IMR-90 (cell line): ENCODE measurements at regions not wholly inside any gene's neighbourhood (a gene's known extent, or its start where the extent isn't known, plus 50 kb on each side); places are given as distances from the start of the nearest gene placed in this dataset.

Source experiments
- ATAC-seq: fragments of 200-7000 bp; cut with Tn5 transposase; 2 replicates; pipeline ENCODE4 v1.9.1; 2020; ENCODE audit warnings: low read depth, mild to moderate bottlenecking, moderate library complexity
- BruUV-seq: library from RNA; stranded (reverse); fragments of 400-500 nt; replicated peaks from 2 replicates; lab custom pipeline; 2021; lab: Mats Ljungman, UMichigan
- CTCF ChIA-PET: fragments of 300-600 bp; formaldehyde crosslinking; extraction: SDS; loops from one replicate; lab custom pipeline; 2021; ENCODE audit warnings: antibody characterized with exemption; lab: Yijun Ruan, JAX
- POLR2A ChIA-PET: fragments of 300-600 bp; sonication (Branson Sonifier 250); formaldehyde crosslinking; loops from one replicate; lab custom pipeline; 2022; ENCODE audit warnings: antibody characterized with exemption; ENCODE audit not compliant: unreplicated experiment; lab: Charles Lee
- DNase-seq: peaks from one replicate; pipeline ENCODE4 v3.0.0; 2013
- H2AFZ ChIP-seq: replicated peaks from 2 replicates; pipeline ENCODE3; 2013; ENCODE audit warnings: low read length, mild to moderate bottlenecking; ENCODE audit not compliant: poor library complexity
- H2AK5ac ChIP-seq: 2 replicates; pipeline ENCODE4 v1.6.1; 2013; ENCODE audit warnings: low read depth, low read length, inconsistent platforms
- H2AK9ac ChIP-seq: replicated peaks from 2 replicates; pipeline ENCODE3; 2013; ENCODE audit warnings: mild to moderate bottlenecking, low read depth, low read length, moderate library complexity; ENCODE audit not compliant: poor library complexity
- H2BK120ac ChIP-seq: 2 replicates; pipeline ENCODE4 v1.6.1; 2013; ENCODE audit warnings: low read depth, low read length, inconsistent platforms
- H2BK15ac ChIP-seq: 3 replicates; pipeline ENCODE4 v1.6.1; 2013; ENCODE audit warnings: low read depth, low read length, inconsistent platforms
- H2BK20ac ChIP-seq: 2 replicates; pipeline ENCODE4 v1.6.1; 2013; ENCODE audit warnings: low read depth, mild to moderate bottlenecking, inconsistent platforms, low read length, moderate library complexity
- H2BK5ac ChIP-seq: 2 replicates; pipeline ENCODE4 v1.6.1; 2013; ENCODE audit warnings: mild to moderate bottlenecking, low read depth, low read length, inconsistent platforms; ENCODE audit not compliant: poor library complexity, severe bottlenecking
- H3K14ac ChIP-seq: replicated peaks from 2 replicates; pipeline ENCODE4 v1.6.1; 2013; ENCODE audit warnings: low read depth, low read length, inconsistent platforms
- H3K18ac ChIP-seq: 2 replicates; pipeline ENCODE4 v1.6.1; 2013; ENCODE audit warnings: low read depth, low read length, control low read depth
- H3K23ac ChIP-seq: 2 replicates; pipeline ENCODE4 v1.6.1; 2013; ENCODE audit warnings: low read depth, low read length, inconsistent platforms
- H3K27ac ChIP-seq: 2 replicates; pipeline ENCODE4 v1.5.1; 2013; ENCODE audit warnings: mild to moderate bottlenecking, control low read depth, low read length; ENCODE audit not compliant: insufficient read depth
- H3K27me3 ChIP-seq: 2 replicates; pipeline ENCODE4 v1.6.1; 2013; ENCODE audit warnings: low read length; ENCODE audit not compliant: control insufficient read depth, insufficient read depth
- H3K36me3 ChIP-seq: 2 replicates; pipeline ENCODE4 v1.6.1; 2013; ENCODE audit warnings: low read length, mixed read lengths; ENCODE audit not compliant: control insufficient read depth, insufficient read depth
- H3K4ac ChIP-seq: 2 replicates; pipeline ENCODE4 v1.6.1; 2013; ENCODE audit warnings: low read depth, low read length, inconsistent platforms
- H3K4me1 ChIP-seq: 2 replicates; pipeline ENCODE4 v1.6.1; 2013; ENCODE audit warnings: low read length, mixed read lengths; ENCODE audit not compliant: control insufficient read depth, insufficient read depth
- H3K4me2 ChIP-seq: 2 replicates; pipeline ENCODE4 v1.6.1; 2013; ENCODE audit warnings: low read depth, mild to moderate bottlenecking, control low read depth, low read length, moderate library complexity
- H3K4me3 ChIP-seq: 2 replicates; pipeline ENCODE4 v1.5.1; 2013; ENCODE audit warnings: low read depth, mild to moderate bottlenecking, control low read depth, low read length, moderate library complexity; ENCODE audit not compliant: insufficient read depth
- H3K56ac ChIP-seq: 2 replicates; pipeline ENCODE4 v1.6.1; 2013; ENCODE audit warnings: low read length, inconsistent platforms; ENCODE audit not compliant: insufficient read depth; ENCODE audit errors: extremely low read depth
- H3K79me1 ChIP-seq, 2 experiments: 2 replicates each; pipeline ENCODE4 v1.6.1; 2013; ENCODE audit warnings: low read length in 2 of 2, inconsistent platforms in 1 of 2, low read depth in 1 of 2
- H3K9ac ChIP-seq: 2 replicates; pipeline ENCODE4 v1.6.1; 2013; ENCODE audit warnings: low read depth, low read length, control low read depth
- H3K9me1 ChIP-seq: 2 replicates; pipeline ENCODE4 v1.6.1; 2013; ENCODE audit warnings: low read length, inconsistent platforms; ENCODE audit not compliant: insufficient read depth
- H3K9me3 ChIP-seq: 2 replicates; pipeline ENCODE4 v1.6.1; 2013; ENCODE audit warnings: low read length; ENCODE audit not compliant: control insufficient read depth, insufficient read depth
- H4K20me1 ChIP-seq: 2 replicates; pipeline ENCODE4 v1.6.1; 2013; ENCODE audit warnings: low read length, inconsistent platforms; ENCODE audit not compliant: insufficient read depth
- H4K5ac ChIP-seq: 2 replicates; pipeline ENCODE4 v1.6.1; 2013; ENCODE audit warnings: mild to moderate bottlenecking, low read depth, low read length, control low read depth
- H4K8ac ChIP-seq, 2 experiments: 2 replicates each; pipeline ENCODE4 v1.6.1; 2013; ENCODE audit warnings: low read depth in 2 of 2, low read length in 2 of 2, control low read depth in 1 of 2, inconsistent platforms in 1 of 2
- H4K91ac ChIP-seq: 2 replicates; pipeline ENCODE4 v1.6.1; 2013; ENCODE audit warnings: low read depth, low read length, inconsistent platforms; ENCODE audit not compliant: insufficient read depth
- BHLHE40 ChIP-seq: fragments of 150-350 bp; IDR thresholded peaks from 2 replicates; pipeline ENCODE4 v1.6.1; 2016; ENCODE audit warnings: mild to moderate bottlenecking, low read depth, low read length
- CEBPB ChIP-seq: IDR thresholded peaks from 2 replicates; pipeline ENCODE4 v1.6.1; 2012; ENCODE audit warnings: low read depth, low read length, improper control_type of control experiment
- CHD1 ChIP-seq: IDR thresholded peaks from 2 replicates; pipeline ENCODE4 v1.6.1; 2012; ENCODE audit warnings: low read depth, low read length, improper control_type of control experiment
- CTCF ChIP-seq: conservative IDR thresholded peaks from 2 replicates; pipeline ENCODE4 v1.5.1; 2012; ENCODE audit warnings: mild to moderate bottlenecking, low read depth, low read length, improper control_type of control experiment
- ELK1 ChIP-seq: fragments of 150-350 bp; IDR thresholded peaks from 2 replicates; pipeline ENCODE4 v1.6.1; 2016; ENCODE audit warnings: low read depth, mild to moderate bottlenecking, low read length, moderate library complexity, borderline replicate concordance
- FOS ChIP-seq: fragments of 150-350 bp; IDR thresholded peaks from 2 replicates; pipeline ENCODE4 v1.6.1; 2016; ENCODE audit warnings: low read depth, low read length
- MAFK ChIP-seq: IDR thresholded peaks from 2 replicates; pipeline ENCODE4 v1.6.1; 2012; ENCODE audit warnings: low read depth, low read length, improper control_type of control experiment
- MAZ ChIP-seq: IDR thresholded peaks from 2 replicates; pipeline ENCODE4 v1.6.1; 2012; ENCODE audit warnings: low read depth, mild to moderate bottlenecking, low read length, improper control_type of control experiment, moderate library complexity, borderline replicate concordance
- MXI1 ChIP-seq: IDR thresholded peaks from 2 replicates; pipeline ENCODE4 v1.6.1; 2012; ENCODE audit warnings: low read depth, mild to moderate bottlenecking, low read length, moderate library complexity, borderline replicate concordance
- NFE2L2 ChIP-seq: fragments of 150-350 bp; IDR thresholded peaks from 2 replicates; pipeline ENCODE4 v1.6.1; 2016; ENCODE audit warnings: low read depth, mild to moderate bottlenecking, low read length
- POLR2A ChIP-seq: IDR thresholded peaks from 2 replicates; pipeline ENCODE4 v1.6.1; 2012; ENCODE audit warnings: mild to moderate bottlenecking, low read depth, low read length
- RFX5 ChIP-seq: IDR thresholded peaks from 2 replicates; pipeline ENCODE4 v1.8.0; 2012; ENCODE audit warnings: low read depth, mild to moderate bottlenecking, low read length, moderate library complexity
- SMC3 ChIP-seq: fragments of 150-350 bp; IDR thresholded peaks from 2 replicates; pipeline ENCODE4 v1.6.1; 2016; ENCODE audit warnings: low read depth, mild to moderate bottlenecking, antibody characterized with exemption, low read length, moderate library complexity
- USF2 ChIP-seq: fragments of 150-350 bp; IDR thresholded peaks from 2 replicates; pipeline ENCODE4 v1.6.1; 2017; ENCODE audit warnings: mild to moderate bottlenecking, antibody characterized with exemption, low read length, low read depth
- WGBS, 2 experiments: methylation state at CpG; one replicate each; pipeline versions ENCODE4 v1.1.5 to v1.1.7; 2013; ENCODE audit warnings: missing lambda C conversion rate in 2 of 2; ENCODE audit not compliant: insufficient read length in 1 of 2; ENCODE audit errors: extremely low coverage in 2 of 2; 5-methylcytosine and 5-hydroxymethylcytosine counted together
- dilution Hi-C: fragments of 300-500 bp; cut with HindIII; formaldehyde crosslinking; loops from one replicate; pipeline ENCODE4 v1.14.3; 2018; ENCODE audit warnings: low sequenced_read_pairs; ENCODE audit not compliant: unreplicated experiment
- in situ Hi-C: fragments of 300-500 bp; cut with MboI; formaldehyde crosslinking; loops from 3 replicates; pipeline ENCODE4 v1.14.3; 2019; ENCODE audit warnings: low sequenced_read_pairs, inconsistent platforms, mixed read lengths
- intact Hi-C: fragments of 100-400 bp; cut with micrococcal nuclease; formaldehyde crosslinking; loops from 2 replicates; pipeline ENCODE4 v1.10.0; 2022

- no peak overlapping the region for H2BK120ac ChIP-seq
- dilution Hi-C loops = no loop called here
- no CpG with 5 or more reads among the region's 7 CpGs for WGBS, 2 experiments
- BruUV-seq = no TSS peak
- intact Hi-C loops = no loop called here
- H3K27ac ChIP-seq = no peak overlapping the region
- H3K14ac ChIP-seq = no peak overlapping the region
- H3K4me2 ChIP-seq = no peak overlapping the region
- H2BK5ac ChIP-seq = no peak overlapping the region
- no peaks in the 10 kb centered on the region for H3K79me1 ChIP-seq
- no peak overlapping the region for H2AK9ac ChIP-seq
- H3K9me1 ChIP-seq = no peaks in the 10 kb centered on the region
- H4K5ac ChIP-seq = no peak overlapping the region
- H4K91ac ChIP-seq = no peak overlapping the region
- no peak overlapping the region for H4K8ac ChIP-seq
- H3K4ac ChIP-seq = no peak overlapping the region
- H3K4me3 ChIP-seq = no peak overlapping the region
- no peaks in the 10 kb centered on the region for H3K27me3 ChIP-seq
- POLR2A ChIA-PET = no interaction called here
- no peak overlapping the region for H2AFZ ChIP-seq
- H3K9me3 ChIP-seq = peaks cover 16% of the 10 kb centered on the region
- H3K4me1 ChIP-seq = no peaks in the 10 kb centered on the region
- in situ Hi-C loops = no loop called here
- no peaks in the 10 kb centered on the region for H4K20me1 ChIP-seq
- no peak overlapping the region for H2BK15ac ChIP-seq
- H2BK20ac ChIP-seq = no peak overlapping the region
- ATAC-seq (no peak), DNase-seq (no peak)
- no peaks in the 10 kb centered on the region for H3K36me3 ChIP-seq
- H3K9ac ChIP-seq = no peak overlapping the region
- no peak overlapping the region for H3K23ac ChIP-seq
- H2AK5ac ChIP-seq = no peak overlapping the region
- CTCF ChIA-PET = no interaction called here
- H3K56ac ChIP-seq = no peak overlapping the region
- TF ChIP-seq RFX5 (no peak), CHD1 (no peak), MAFK (no peak), MAZ (no peak), ELK1 (no peak), BHLHE40 (no peak), USF2 (no peak), CEBPB (no peak), NFE2L2 (no peak), FOS (no peak), POLR2A (no peak), CTCF (no peak), MXI1 (no peak), SMC3 (no peak)
- no peak overlapping the region for H3K18ac ChIP-seq
Measured at GRCh38 chr2:103809415-103809814, 1044.5 kb upstream of the POU3F3 start.
